IMR-90 (cell line): ENCODE measurements at regions not wholly inside any gene's neighbourhood (a gene's known extent, or its start where the extent isn't known, plus 50 kb on each side); places are given as distances from the start of the nearest gene placed in this dataset.

Source experiments
- BHLHE40 ChIP-seq: fragments of 150-350 bp; IDR thresholded peaks from 2 replicates; pipeline ENCODE4 v1.6.1; 2016; ENCODE audit warnings: mild to moderate bottlenecking, low read depth, low read length
- CTCF ChIP-seq: conservative IDR thresholded peaks from 2 replicates; pipeline ENCODE4 v1.5.1; 2012; ENCODE audit warnings: mild to moderate bottlenecking, low read depth, low read length, improper control_type of control experiment
- ELK1 ChIP-seq: fragments of 150-350 bp; IDR thresholded peaks from 2 replicates; pipeline ENCODE4 v1.6.1; 2016; ENCODE audit warnings: low read depth, mild to moderate bottlenecking, low read length, moderate library complexity, borderline replicate concordance
- FOS ChIP-seq: fragments of 150-350 bp; IDR thresholded peaks from 2 replicates; pipeline ENCODE4 v1.6.1; 2016; ENCODE audit warnings: low read depth, low read length
- MAFK ChIP-seq: IDR thresholded peaks from 2 replicates; pipeline ENCODE4 v1.6.1; 2012; ENCODE audit warnings: low read depth, low read length, improper control_type of control experiment
- MAZ ChIP-seq: IDR thresholded peaks from 2 replicates; pipeline ENCODE4 v1.6.1; 2012; ENCODE audit warnings: low read depth, mild to moderate bottlenecking, low read length, improper control_type of control experiment, moderate library complexity, borderline replicate concordance
- MXI1 ChIP-seq: IDR thresholded peaks from 2 replicates; pipeline ENCODE4 v1.6.1; 2012; ENCODE audit warnings: low read depth, mild to moderate bottlenecking, low read length, moderate library complexity, borderline replicate concordance
- NFE2L2 ChIP-seq: fragments of 150-350 bp; IDR thresholded peaks from 2 replicates; pipeline ENCODE4 v1.6.1; 2016; ENCODE audit warnings: low read depth, mild to moderate bottlenecking, low read length
- POLR2A ChIP-seq: IDR thresholded peaks from 2 replicates; pipeline ENCODE4 v1.6.1; 2012; ENCODE audit warnings: mild to moderate bottlenecking, low read depth, low read length
- RAD21 ChIP-seq: IDR thresholded peaks from 2 replicates; pipeline ENCODE4 v1.6.1; 2012; ENCODE audit warnings: low read length, improper control_type of control experiment
- RCOR1 ChIP-seq: IDR thresholded peaks from 2 replicates; pipeline ENCODE4 v1.6.1; 2012; ENCODE audit warnings: mild to moderate bottlenecking, low read length, improper control_type of control experiment; ENCODE audit not compliant: insufficient replicate concordance
- RFX5 ChIP-seq: IDR thresholded peaks from 2 replicates; pipeline ENCODE4 v1.8.0; 2012; ENCODE audit warnings: low read depth, mild to moderate bottlenecking, low read length, moderate library complexity
- SMC3 ChIP-seq: fragments of 150-350 bp; IDR thresholded peaks from 2 replicates; pipeline ENCODE4 v1.6.1; 2016; ENCODE audit warnings: low read depth, mild to moderate bottlenecking, antibody characterized with exemption, low read length, moderate library complexity
- USF2 ChIP-seq: fragments of 150-350 bp; IDR thresholded peaks from 2 replicates; pipeline ENCODE4 v1.6.1; 2017; ENCODE audit warnings: mild to moderate bottlenecking, antibody characterized with exemption, low read length, low read depth

- no peak for TF ChIP-seq CTCF
- TF ChIP-seq MXI1 = no peak
- no peak for TF ChIP-seq USF2
- TF ChIP-seq NFE2L2 = no peak
- no peak for TF ChIP-seq POLR2A
- no peak for TF ChIP-seq MAZ
- no peak for TF ChIP-seq RFX5
- TF ChIP-seq SMC3 = no peak
- no peak for TF ChIP-seq ELK1
- TF ChIP-seq RCOR1 = no peak
- TF ChIP-seq FOS = no peak
- no peak for TF ChIP-seq RAD21
- no peak for TF ChIP-seq BHLHE40
- no peak for TF ChIP-seq MAFK
Observed at GRCh38 chr4:126395664-126396063, 1080.9 kb downstream of the FAT4 start.
